Stimulated activated naive CD8-positive, alpha-beta T cell treated with anti-CD3 and anti-CD28 coated beads, Interleukin-15, amount 100 ng/mL, for 72 hours (primary cell): ENCODE measurements at regions not wholly inside any gene's neighbourhood (a gene's known extent, or its start where the extent isn't known, plus 50 kb on each side); places are given as distances from the start of the nearest gene placed in this dataset.
"Not testable (repeated sequence)": the region's sequence is repeated elsewhere in the genome, so short reads cannot be mapped to it uniquely, and the experiment has no call there.

ENCODE experiments used
- ATAC-seq: fragments of 150-1000 bp; cut with Tn5 transposase; 2 replicates; pipeline ENCODE4 v1.10.0; 2021; ENCODE audit warnings: mild to moderate bottlenecking, moderate library complexity
- DNase-seq, 2 donors: peaks; one replicate each; pipeline ENCODE4 v3.0.0; 2021 to 2022
- H3K27ac Mint-ChIP-seq, 2 donors: one replicate each; pipeline ENCODE4 v1.8.0; 2022; ENCODE audit warnings: mild to moderate bottlenecking in 2 of 2, mixed read lengths in 2 of 2, moderate library complexity in 2 of 2
- H3K27me3 Mint-ChIP-seq: one replicate; pipeline ENCODE4 v1.8.0; 2022; ENCODE audit warnings: mixed read lengths
- H3K4me1 Mint-ChIP-seq: one replicate; pipeline ENCODE4 v1.8.0; 2022; ENCODE audit warnings: mild to moderate bottlenecking, mixed read lengths
- H3K4me3 Mint-ChIP-seq, 2 donors: one replicate each; pipeline ENCODE4 v1.8.0; 2022; ENCODE audit warnings: mild to moderate bottlenecking in 2 of 2, mixed read lengths in 2 of 2, moderate library complexity in 1 of 2
- H3K9me3 Mint-ChIP-seq, 2 donors: one replicate each; pipeline ENCODE4 v1.8.0; 2022; ENCODE audit warnings: mixed read lengths in 2 of 2

DNA sequence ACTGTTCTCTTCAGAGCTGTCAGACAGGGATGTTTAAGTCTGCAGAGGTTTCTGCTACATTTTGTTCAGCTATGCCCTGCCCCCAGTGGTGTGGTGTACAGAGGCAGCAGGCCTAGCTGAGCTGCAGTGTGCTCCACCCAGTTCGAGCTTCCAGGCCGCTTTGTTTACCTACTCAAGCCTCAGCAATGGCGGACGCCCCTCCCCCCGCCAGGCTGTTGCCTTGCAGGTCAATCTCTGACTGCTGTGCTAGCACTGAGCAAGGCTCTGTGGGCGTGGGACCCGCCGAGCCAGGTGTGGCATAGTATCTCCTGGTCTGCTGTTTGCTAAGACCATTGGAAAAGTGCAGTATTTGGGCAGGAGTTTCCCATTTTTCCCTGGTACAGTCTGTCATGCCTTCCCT, 1923.1 kb downstream of the LRRC4C start:
- H3K27ac Mint-ChIP-seq, ATAC-seq, H3K4me3 Mint-ChIP-seq, H3K27me3 Mint-ChIP-seq, H3K4me1 Mint-ChIP-seq, DNase-seq: not testable (repeated sequence)
- peaks cover 35 to 39% of the 10 kb centered on the region in 2 donors for H3K9me3 Mint-ChIP-seq
